Renal pelvis (tissue), 1 donor: ENCODE measurements at regions not wholly inside any gene's neighbourhood (a gene's known extent, or its start where the extent isn't known, plus 50 kb on each side); places are given as distances from the start of the nearest gene placed in this dataset.

Experiments used
- DNase-seq: peaks from one replicate; pipeline ENCODE4 v3.0.0-alpha.2; 2013

DNA sequence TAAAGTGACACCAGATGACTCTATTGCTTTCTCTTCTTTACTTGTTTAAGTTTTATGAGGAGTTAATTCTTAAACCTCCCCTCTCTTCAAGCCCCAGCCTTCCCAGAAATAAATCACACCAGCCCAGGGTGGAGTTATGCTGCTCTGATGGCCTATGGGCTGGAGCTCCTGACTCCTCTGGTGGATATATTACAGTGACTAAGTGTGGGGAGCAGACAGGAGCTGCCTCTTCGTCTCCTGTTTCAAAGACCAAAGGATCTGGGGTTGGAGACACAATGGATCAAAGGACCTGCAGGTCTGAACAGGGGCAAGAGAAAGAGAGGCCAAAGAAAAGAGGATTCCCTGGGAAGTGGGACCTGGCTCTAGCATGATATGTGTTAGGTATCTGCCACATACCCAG is 312.0 kb upstream of the MSX2 start:
- peak; percentile 54 for DNase-seq

DNA sequence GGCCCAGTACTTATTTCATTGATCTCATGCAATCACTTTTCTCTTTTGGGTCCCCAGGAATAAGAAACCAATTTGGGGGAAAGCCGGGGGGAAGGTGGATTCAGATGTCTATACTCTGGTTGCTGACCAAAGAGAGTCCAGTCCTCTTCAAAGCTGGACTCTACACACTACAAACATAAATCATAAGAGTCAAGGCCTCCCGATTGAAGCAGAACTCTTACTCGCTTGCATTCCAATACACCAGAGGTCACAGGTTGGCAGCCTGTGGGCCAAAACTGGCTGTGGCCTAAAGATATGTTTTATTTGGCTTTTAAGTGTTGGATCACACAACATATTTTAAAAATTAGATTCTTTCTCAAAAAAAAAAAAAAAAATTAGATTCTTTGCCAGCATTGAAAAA is 311.4 kb upstream of the MSX2 start:
- no peak for DNase-seq

DNA sequence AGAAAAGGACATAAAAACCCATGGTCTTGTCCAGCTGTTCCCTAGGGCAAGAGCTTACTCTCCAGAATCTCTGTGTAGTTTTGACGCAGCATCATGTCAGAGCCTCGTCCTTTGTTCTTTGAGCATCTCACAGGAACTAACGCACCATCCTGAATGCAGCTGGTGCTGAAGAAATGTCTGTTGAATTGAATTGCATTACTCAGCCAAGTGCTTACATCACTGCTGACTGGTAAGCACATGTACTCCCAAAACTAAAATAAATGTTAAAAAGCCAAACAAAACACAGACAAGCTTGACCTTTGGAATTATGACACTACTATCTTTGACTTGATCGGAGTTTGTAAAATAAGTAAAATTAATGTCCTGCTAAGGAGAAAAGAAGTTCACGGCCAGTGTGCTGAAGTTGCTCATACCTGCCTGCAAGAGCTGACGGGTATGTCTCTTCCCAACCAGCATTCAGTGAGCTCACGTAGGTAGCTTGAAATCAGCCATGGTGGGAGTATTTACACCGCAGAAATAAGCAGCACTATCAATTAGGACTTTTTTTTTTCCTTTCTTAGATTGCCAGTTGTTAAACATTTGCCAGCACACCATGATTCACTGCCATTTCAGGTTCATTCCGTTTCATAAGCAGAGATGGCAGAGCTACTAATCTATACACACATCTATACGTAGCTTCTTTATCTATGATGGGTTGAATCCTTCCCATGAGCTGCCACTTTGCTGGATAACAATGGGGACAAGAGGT is 310.6 kb upstream of the MSX2 start:
- DNase-seq = no peak

DNA sequence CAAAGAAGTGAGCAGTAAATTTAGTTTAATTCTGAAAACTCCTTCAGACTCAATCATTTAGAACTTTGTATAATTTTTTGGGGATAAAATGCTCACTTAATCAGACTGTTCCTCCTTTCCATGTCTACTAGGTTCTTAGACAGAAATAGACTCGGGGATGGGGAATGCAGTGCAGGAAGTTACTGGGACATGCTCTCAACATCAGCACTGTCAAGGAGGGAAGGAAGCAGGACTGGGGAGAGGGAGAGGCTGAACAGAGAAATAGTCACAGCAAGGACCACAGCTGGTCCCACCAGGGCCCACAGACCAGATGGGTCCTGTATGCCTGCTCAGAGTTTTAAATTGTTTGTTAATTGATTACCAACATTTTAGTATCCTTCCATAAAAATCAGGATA is 310.1 kb upstream of the MSX2 start:
- DNase-seq = no peak

DNA sequence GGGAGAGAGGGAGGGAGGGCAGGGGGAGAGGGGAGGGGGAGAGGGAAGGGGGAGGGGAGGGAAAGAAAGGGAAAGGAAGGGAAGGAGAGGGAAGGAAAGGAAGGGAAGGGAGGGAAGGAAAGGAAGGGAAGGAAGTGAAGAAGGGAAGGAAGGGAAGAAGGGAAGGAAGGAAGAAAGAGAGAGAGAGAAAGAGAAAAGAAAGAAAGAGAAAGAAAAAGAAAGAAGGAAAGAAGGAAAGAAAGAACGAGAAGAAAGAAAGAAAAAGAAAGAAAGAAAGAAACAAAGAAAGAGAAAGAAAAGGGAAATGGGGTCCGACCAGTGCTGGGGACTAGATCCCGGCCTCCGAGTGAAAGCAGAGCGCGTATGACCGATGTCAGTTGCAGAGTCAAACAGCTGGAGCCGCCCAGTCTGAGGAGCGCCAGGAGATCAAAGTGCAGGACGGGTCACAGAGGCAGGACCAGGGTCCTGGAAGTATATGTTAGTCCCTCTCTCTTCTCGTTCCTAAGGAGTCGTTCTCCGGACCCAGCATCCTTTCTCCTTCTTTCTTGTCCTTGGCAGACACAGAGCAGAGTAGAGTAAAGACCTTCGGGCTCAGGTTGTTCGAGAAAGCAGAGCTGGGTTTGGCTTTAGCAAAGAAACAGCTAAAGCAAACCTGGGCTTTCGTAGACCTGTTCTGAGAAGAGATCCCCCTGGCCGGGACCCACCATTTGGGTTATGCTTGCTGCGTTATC is 305.4 kb upstream of the MSX2 start:
- DNase-seq = no peak

DNA sequence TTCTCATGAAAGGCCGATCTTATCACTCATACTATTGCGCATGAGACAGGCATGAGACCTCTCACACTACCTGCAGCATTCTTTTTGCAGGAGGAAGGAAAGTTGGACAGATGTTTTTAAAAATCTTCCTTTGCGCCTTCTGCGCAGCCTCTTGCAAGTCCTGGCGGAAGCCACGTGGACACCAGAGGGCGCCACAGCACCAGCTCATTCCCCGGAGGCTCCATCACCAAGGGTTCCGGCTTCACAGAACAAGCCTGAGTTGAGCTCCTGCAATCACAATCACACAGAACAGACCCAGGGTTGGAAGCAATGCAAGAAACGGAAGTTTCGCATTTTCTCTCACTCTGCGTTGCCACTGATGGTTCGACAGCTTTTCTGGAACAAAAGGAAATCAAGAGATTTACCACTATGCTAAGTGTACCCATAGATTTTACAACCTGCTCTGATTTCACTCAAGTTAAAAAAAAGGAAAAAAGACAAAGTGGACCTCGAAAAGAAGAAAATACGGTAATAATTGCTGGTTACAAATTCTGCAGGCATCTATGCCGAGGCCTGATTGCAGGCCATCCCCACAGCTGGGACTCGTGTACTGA is 304.7 kb upstream of the MSX2 start:
- peak; percentile 90 for DNase-seq

DNA sequence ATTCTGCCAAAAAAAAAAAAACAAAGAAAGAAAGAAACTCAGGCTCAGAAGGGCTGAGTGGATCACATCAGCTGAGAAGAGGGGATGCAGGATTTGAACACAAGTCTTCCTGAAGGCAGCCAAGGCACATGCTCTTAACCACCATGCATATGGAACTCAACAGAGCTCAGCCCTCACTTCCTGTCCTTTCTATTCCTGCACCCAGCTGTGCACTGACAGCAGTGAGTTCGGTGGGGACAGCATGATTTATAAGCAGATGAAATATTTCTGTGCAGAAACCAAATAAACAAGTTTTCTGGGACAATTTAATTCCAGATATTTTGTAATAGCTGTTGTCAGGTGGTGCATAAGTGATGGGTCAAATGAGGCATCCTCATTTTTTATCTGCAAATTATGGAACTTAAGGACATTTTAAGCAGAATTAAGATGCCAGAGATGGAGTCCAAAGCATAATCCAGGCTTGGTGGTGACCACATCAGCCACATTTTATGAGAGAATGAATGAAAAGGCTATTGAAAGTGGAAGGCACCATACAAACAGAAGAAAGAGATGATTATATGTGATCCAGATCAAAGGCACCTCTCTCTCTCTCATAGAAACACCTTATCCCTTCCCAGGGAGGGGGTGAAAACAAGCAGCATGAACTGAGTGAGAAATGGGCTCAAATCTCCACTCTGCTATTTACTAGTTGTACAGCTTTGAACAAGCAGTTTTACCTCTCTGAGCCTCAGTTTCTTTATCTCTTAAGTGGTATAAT is 303.6 kb upstream of the MSX2 start:
- DNase-seq = no peak

DNA sequence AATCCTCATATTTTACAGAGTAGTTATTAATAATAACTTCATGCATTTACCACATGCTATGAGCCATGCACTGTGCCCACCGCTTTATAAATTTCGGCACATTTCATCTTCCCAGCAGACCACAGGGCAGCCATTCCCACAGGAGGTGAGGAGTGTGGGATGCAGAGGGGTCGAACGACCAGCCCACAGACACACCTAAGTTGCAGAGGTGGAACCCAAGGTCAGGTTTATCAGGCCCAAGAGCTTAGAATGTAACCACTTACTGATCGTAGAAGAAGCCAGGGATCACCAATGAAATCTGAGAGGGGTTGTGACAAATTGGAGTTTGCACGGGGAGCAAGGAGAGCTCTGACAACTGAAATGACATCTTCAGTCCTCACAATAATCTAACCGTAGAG is 303.0 kb upstream of the MSX2 start:
- DNase-seq = no peak

DNA sequence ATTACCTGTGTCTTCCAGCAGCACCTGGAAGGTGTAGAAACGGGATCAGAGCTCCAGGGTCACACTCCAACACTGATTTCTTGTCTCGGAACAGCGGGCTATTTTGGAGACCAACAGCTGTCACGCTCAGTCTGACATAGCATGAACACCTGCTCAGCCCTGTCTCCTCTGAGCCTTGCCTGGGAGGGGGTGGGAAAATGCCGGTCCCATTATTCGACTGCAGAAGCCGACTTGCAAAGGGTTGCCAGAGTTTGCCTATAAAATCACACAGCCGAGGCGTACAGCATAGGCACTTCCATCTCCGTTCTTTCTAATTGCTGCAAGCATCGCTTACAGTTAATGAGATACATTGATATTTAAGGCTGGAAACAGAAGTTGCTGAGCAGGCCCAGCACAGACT is 300.8 kb upstream of the MSX2 start:
- no peak for DNase-seq

DNA sequence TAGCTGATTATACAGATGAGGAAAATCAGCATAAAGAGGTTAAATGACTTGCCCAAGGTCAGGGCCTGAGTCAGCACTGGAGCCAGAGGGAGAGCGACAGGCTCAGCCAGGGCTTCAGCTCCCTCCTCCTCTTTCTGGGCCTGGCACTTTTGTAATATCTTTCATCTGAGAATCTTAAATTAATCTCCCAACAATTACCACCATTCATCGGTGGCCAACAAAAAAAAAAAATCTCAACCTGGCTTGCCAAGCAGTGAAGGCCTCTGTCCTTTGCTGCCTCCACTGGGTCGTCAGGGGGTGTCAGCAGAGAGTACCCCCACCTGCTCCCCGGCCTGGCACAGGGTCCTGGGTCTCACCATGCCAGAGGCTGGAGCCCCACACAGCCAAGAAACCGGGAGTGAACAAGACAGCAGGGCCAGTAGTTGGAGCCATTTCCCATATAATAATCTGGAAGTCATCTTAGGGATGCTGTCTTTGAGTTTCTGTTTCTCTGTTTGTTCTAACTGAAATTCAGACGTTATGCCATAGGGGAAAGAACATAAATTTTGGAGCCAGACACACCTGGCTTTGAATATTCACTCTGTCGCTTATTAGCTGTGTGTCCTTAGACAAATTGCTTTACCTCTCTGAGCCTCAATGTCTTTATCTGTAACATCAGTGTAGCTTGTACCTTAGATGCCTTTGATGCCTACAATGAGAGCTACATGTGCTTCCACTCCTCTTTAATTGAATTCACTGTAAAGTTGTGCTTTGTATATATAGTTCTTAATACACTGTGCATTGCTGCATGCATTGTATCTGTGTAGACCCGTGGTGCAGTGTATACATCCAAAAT is 299.9 kb upstream of the MSX2 start:
- no peak for DNase-seq

DNA sequence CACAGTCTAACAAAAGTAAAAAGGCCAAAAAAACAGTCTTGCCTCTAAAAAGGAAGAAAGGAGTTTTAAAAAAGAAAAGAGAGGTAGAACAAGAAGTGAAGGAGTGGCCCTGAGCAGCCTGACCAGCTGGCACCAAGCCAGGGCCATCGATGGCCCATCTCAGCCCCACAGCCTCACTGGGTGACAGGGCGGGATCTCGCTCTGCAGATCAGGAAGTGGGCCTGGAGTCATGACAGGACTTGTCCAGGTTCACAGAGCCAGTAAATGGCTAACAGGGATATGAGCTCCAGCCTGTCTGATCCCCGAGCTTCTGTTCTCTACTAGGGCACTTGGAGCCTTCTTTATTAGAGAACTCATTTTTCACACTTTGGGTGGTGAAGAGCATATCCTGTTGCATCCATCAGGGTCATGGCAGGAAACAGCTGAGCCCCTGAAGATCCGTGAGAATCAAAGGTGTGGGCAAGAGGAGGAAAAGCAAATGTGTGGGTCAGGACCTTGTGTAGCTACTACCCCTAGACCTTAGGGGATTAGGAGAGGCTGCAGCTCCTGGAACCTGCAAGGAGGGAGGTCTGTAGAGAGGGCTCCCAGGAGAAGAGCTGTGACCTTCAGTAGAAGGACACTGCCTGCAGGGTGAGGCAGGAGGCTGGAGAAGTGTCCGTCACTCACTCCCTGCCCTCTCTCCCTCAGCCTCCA is 299.0 kb upstream of the MSX2 start:
- DNase-seq = no peak

DNA sequence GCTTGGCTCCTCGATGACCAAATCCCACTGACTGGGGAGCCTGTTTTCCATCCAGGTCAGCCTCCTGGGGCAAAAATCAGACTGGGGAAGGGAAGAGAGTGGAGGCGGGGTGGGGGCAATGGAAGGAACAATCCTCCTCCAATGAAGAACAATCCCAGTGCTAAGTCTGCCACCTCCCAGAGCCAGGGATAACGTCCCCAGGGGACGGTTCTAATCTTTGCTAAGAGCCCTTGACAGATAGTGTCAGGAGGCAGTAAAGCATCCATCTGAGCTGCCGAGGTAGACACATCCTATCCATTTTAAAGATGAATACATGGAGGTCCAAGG is 298.5 kb upstream of the MSX2 start:
- DNase-seq = no peak

DNA sequence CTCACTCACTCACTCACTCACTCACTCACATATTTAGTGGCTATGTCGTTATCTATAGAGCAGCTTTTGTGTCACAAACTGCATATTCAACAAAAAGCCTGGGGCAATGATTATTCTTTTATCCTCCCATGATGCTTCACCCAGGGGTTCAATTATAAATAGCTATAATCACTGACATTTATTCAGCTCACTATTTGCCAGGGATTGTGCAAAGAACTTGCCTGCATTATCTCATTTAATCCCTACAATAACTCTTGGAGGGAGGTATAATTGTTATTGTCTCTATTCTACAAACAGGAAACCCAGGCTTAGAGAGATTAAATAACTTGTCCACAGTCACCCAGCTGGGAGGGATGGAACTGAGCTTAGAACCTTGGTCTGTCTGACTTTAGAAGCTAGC is 298.0 kb upstream of the MSX2 start:
- DNase-seq = no peak

DNA sequence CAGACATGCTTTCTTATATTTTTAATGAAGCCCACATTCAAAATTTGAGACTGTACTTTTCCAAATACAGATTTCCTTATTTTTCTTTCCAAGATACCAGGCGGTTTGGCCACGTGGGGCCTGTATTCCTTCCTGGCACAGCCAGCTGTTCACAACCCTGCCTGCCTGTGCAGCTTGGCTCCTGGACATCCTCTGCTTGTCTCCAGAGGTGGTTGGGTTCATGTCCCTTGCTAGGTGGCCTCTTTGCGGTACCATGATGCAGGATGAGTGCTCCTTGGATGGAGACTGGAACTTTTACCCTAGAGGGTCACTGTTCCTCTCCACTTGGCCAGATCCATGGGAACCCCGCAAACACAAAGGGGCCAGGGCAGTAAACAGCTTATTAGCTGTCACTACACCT is 297.5 kb upstream of the MSX2 start:
- DNase-seq = no peak

DNA sequence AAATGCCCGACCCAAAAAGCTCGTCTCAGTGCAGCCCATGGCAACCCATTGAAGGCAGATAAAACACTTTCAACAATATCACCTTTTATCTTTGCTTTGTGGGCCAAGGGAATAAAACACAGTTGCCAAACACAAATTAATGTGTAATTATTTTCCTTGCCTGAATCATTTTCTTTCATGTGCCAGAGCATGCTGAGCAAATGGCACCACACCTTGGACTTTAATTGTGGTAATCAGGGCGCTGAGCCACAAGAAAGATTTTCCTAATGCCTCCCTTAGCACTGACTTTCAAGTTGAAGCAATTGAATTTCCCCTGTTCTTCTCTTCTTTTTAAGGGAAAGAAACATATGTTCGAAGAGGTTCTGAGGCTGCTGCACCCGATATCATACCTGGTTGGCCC is 297.1 kb upstream of the MSX2 start:
- no peak for DNase-seq

DNA sequence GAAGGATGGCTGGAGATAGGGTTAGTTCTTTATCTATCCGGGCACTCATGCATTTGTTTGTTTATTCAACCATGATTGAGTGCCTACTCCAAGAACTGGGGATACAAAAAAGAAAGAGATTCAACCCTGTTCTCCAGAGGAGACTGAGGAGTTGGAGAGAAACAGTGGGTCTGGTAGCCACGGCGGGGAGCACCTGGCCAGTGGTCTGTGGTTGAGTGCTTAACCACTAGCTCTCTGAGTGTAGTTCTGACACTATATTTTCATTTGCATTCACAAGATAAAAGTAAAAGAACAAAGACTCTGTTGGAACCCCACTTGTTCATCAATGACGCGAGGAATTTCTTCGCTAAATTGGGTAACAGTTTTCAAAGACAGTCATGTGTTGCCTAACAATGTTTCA is 295.5 kb upstream of the MSX2 start:
- no peak for DNase-seq

DNA sequence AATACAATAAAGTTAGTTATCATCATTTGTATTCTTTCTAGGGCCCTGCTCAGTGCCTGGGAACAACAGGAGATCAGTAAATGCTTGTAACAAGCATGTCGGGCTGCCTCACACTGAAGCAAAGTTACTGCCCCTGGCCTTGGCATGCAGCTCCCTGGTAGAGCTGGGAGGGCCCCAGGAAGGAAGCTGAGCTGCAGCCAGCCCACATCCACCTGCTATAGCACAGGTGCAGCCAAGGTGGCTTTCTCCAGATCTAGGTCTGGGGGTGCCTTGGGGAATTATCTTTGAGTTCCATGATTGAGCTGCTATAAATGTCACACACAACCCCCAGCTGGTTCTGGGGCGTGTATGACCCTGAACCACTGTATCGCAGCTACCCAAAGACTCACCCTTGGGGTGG is 293.4 kb upstream of the MSX2 start:
- no peak for DNase-seq

DNA sequence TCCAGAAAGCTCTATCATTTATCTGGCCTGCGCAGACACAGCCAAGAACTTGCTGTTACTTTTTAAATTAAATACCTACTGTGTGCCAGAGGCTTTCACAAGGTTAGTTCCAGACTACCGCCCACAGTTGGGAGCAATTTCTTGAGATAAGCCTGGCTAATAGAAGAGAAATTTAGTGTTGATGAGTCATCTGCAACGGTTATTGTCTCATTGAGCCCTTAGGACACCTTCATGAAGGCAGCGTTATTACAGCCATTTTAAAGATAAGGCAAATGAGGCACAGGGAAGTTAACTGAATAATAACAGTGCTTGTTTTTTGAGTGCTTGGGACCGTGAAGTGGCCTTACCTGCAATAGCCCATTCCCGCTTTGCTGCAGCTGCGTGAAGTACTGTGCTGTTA is 292.9 kb upstream of the MSX2 start:
- no peak for DNase-seq

DNA sequence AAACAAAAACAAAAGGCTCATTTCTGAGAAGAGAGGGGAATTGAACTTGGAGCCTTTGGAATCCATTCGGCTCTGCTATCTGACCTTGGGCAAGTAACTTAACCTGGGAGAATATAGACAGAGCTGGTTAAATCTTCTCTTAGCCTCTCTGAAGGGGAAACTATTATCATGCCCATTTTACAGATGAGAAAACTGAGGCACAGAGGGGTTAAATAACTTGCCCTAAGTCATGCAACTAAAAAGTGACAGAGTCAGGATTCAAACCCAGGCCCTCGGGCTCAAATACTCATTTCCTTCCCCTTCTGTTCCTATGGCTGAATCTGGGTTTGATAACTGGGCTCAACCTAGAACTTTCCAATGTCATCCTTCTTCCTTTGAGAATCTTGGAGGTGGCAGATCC is 291.3 kb upstream of the MSX2 start:
- no peak for DNase-seq

DNA sequence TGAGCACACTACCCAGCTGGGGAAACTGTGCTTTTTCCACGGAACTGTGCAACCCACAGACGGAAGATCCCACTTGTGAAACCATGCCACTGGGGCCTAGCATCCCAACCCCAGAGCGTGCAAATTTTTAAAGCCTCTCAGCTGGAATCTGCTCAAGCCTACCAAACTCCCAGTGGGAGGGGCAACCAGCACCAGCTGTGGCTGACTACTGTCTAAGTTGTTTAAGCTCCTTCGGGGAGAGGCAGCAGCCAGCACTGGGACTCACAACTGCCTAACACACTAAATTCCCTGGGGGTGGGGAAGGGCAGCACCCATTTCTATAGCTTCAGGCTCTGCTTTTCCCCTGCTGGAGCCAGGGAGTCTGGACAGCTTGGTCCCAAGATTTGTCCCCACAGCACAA is 287.6 kb upstream of the MSX2 start:
- no peak for DNase-seq

DNA sequence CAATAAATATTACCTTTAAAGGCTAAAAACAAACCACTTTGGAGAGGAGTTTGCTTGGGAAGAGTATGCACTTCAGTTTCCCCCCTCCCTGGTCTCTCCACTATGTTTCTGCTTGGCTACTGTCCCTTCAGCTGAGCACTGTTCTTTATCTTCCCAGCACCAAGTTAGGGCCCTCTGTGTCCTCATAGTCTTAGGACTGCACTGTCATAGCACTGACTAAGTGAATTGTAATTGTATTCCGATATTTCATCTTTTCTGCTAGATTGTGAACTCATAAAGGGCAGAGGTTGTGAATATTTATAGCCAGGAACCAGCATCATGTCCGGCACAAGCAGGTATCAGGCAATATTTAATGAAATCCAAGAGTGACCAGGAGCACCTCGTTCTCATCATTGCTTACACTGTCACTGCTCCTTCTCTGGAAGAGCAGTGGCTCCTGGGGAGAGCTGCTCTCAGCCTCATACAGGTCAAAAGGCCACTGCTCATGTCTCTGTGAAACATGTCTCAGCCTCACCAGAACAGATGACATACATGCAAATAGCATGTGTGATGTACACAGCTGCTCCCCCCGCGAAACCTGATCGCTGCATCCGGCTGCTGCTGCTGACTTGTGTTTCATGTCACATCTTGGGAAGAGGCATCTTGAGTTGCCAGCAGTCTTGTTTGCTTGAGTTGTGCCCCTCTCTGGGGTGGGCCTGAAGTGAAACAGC is 279.7 kb upstream of the MSX2 start:
- peak; percentile 8 for DNase-seq
